Uterus (tissue), 2 donors: ENCODE measurements at regions not wholly inside any gene's neighbourhood (a gene's known extent, or its start where the extent isn't known, plus 50 kb on each side); places are given as distances from the start of the nearest gene placed in this dataset.

Experiments used
- CTCF ChIP-seq, 4 experiments: fragments of 200-600 bp in 2 of 4; fragments of 450-650 bp in 2 of 4; sonication (generic) in 2 of 4; IDR thresholded peaks; one replicate each; pipeline ENCODE4 v1.5.1; 2016 to 2019; ENCODE audit warnings: antibody characterized with exemption in 4 of 4, mild to moderate bottlenecking in 2 of 4, moderate library complexity in 1 of 4
- POLR2A ChIP-seq, 2 donors: fragments of 450-650 bp; IDR thresholded peaks; one replicate each; pipeline ENCODE4 v1.6.1; 2016; ENCODE audit warnings: antibody characterized with exemption in 2 of 2, mild to moderate bottlenecking in 1 of 2, moderate library complexity in 1 of 2

- no peak for TF ChIP-seq POLR2A (IDR thresholded peaks at IDR 0.05)
- TF ChIP-seq CTCF (IDR thresholded peaks at IDR 0.05), result no peak
Measured at GRCh38 chr5:128681764-128682592, 143.9 kb upstream of the FBN2 start.
